Fibroblast of lung (primary cell): ENCODE measurements at regions not wholly inside any gene's neighbourhood (a gene's known extent, or its start where the extent isn't known, plus 50 kb on each side); places are given as distances from the start of the nearest gene placed in this dataset.
"Not testable (repeated sequence)": the region's sequence is repeated elsewhere in the genome, so short reads cannot be mapped to it uniquely, and the experiment has no call there.

Experiments
- EZH2 ChIP-seq: IDR thresholded peaks from 2 replicates; pipeline ENCODE4 v1.5.1; 2012; ENCODE audit warnings: low read length, control low read depth, mild to moderate bottlenecking; ENCODE audit errors: missing control alignments
- TF ChIP-seq, protein P1 (sequence below), 2 donors: IDR thresholded peaks in 1 of 2; conservative IDR thresholded peaks in 1 of 2; 1 replicate in 1 of 2; 2 replicates in 1 of 2; pipeline ENCODE4 v1.5.1; 2011 to 2012; ENCODE audit warnings: low read length in 2 of 2, control low read depth in 1 of 2, inconsistent platforms in 1 of 2, low read depth in 1 of 2, mild to moderate bottlenecking in 1 of 2

DNA sequence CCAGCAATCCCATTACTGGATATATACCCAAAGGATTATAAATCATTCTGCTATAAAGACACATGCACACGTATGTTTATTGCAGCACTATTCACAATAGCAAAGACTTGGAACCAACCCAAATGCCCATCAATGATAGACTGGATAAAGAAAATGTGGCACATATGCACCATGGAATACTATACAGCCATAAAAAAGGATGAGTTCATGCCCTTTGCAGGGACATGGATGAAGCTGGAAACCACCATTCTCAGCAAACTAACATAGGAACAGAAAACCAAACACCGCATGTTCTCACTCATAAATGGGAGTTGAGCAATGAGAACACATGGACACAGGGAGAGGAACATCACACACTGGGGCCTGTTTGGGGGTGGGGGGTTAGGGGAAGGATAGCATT is 90.8 kb upstream of the NTF3 start:
- TF ChIP-seq, protein P1, sequence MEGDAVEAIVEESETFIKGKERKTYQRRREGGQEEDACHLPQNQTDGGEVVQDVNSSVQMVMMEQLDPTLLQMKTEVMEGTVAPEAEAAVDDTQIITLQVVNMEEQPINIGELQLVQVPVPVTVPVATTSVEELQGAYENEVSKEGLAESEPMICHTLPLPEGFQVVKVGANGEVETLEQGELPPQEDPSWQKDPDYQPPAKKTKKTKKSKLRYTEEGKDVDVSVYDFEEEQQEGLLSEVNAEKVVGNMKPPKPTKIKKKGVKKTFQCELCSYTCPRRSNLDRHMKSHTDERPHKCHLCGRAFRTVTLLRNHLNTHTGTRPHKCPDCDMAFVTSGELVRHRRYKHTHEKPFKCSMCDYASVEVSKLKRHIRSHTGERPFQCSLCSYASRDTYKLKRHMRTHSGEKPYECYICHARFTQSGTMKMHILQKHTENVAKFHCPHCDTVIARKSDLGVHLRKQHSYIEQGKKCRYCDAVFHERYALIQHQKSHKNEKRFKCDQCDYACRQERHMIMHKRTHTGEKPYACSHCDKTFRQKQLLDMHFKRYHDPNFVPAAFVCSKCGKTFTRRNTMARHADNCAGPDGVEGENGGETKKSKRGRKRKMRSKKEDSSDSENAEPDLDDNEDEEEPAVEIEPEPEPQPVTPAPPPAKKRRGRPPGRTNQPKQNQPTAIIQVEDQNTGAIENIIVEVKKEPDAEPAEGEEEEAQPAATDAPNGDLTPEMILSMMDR (conservative IDR thresholded peaks at IDR 0.05 in 1 of 2, IDR thresholded peaks at IDR 0.05 in 1 of 2; ENCODE audit: low read depth in 1 of 2, low read length in 2 of 2) = not testable (repeated sequence)
- TF ChIP-seq EZH2 = not testable (repeated sequence)
